ENCODE measurements at regions not wholly inside any gene's neighbourhood (a gene's known extent, or its start where the extent isn't known, plus 50 kb on each side); places are given as distances from the start of the nearest gene placed in this dataset.
"Not testable (repeated sequence)": the region's sequence is repeated elsewhere in the genome, so short reads cannot be mapped to it uniquely, and the experiment has no call there.

GRCh38 chr3:13194285-13195209 is 121.3 kb upstream of the IQSEC1 start:
- DNase-seq (ENCODE audit: low read depth): peak; percentile 45

DNA sequence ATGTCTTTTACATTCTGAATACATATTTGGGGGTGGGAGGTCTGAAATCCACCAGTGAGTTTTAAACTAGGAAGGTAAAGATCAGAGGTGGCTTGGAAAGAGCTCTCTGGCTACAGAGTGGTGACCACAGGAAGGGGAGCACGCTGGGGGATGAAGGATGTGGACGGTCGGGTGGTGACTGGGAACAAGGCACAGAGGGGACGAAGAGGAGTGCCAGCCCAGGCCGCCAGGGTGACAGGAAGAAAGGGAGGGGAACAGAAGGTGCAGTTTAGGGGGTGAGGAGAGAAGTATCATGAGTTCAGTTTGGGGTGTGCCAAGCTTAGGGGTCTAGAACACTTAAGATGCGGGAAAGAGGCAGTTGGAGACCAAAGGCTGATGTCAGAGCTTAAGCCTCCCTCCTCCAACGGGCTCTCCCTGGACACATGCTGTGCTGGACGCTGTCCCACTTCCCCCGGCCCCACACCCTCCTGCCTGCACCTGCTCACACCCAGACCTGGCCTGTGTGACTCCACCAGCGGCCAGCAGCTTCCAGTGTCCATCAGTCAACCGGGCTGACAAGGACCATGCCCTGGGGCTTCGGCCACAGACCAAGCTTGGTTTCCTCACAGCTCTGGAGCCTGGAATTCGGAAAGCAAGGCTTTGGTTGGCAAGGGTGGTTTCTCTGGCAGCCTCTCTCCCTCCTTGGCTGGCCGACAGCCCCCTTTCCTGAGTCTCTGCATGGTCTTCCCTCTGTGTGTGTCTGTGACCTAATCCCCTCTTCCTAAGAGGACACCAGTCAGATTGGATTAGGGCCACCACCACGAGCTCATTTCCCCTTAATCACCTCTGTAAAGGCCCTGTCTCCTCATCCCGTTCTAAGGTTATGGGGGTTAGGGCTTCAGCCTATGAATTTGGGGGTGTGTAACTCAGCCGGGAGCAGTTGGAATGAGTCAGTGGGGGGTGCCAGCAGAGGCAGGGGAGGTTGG is 120.4 kb upstream of the IQSEC1 start:
- no peak for DNase-seq (ENCODE audit: low read depth)

DNA sequence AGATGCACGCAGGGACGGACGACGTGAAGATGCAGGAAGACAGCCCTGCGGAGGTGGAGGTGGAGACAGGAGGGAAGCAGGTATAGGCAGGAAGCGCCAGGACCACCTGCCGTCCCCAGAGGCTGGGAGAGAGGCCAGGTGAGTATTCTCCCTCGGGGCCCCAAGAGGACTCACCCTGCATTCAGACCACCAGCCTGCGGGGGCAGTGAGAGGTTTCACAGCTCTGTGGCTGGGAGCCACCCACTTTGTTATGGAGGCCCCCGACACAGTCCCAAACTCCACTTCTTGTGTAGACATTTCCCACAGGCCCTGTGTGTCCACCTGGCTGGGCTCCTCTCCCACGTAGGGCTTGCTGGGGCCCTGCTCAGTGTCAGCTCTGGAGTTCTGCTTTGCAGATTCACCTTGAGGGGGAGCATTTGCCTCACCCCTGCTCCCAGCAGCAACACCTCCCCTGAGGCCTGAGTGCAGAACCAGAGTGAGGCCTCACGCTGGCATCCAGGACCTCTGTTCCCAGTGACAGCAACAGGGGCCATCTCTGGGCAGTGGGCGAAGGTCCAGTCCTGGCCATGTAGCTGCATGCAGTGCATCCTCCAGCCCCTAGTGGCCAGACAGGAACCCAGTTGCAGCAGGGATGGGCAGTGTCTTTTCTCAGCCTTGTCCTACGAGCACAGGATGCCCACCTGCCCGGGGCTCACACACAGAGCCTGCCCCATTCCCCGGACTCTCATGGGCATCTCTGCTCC is 119.4 kb upstream of the IQSEC1 start:
- DNase-seq (ENCODE audit: low read depth): peak; percentile 24

DNA sequence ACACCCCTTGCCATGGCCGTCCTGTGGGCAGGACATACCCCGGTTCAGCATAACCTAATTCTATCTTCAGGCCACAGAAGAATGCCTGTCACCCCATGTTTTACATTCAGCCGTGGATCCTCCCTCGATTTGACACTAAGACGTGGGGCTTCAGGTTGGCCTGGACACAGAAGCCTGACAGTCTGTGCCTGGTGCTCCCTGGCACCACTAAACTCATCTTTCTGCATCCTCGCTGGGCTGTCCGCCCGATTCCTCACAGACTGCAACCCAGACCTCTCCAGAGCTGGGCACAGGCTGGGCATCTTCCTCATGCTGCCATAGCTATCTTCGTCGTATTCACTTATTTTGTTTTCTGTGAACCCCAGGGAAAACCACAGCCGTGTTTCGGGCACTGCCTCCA is 117.8 kb upstream of the IQSEC1 start:
- no peak for DNase-seq (ENCODE audit: low read depth)

DNA sequence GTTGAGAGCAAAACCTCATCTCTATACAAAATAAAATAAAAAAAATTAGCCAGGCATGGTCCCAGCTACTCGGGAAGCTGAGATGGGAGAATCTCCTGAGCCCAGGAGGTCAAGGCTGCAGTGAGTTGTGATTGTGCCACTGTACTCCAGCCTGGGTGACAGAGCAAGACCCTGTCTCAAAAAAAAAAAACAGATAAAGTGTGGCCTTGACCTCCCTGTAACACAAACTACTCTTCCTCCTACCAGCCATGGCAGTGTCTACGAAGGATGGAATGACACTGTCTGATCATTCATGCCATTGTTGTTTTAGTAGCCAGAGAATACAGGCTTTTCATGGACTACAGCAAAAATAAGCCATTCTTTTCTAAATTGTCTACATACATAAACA is 117.1 kb upstream of the IQSEC1 start:
- DNase-seq (ENCODE audit: low read depth): no peak

GRCh38 chr3:13189639-13190377 is 116.6 kb upstream of the IQSEC1 start:
- peak; percentile 68 for DNase-seq (ENCODE audit: low read depth)

- no peak for DNase-seq (ENCODE audit: low read depth)
Observed at GRCh38 chr3:13188975-13189374, 115.7 kb upstream of the IQSEC1 start.

- no peak for DNase-seq (ENCODE audit: low read depth)
Observed at GRCh38 chr3:13188181-13188779, 115.1 kb upstream of the IQSEC1 start.

DNA sequence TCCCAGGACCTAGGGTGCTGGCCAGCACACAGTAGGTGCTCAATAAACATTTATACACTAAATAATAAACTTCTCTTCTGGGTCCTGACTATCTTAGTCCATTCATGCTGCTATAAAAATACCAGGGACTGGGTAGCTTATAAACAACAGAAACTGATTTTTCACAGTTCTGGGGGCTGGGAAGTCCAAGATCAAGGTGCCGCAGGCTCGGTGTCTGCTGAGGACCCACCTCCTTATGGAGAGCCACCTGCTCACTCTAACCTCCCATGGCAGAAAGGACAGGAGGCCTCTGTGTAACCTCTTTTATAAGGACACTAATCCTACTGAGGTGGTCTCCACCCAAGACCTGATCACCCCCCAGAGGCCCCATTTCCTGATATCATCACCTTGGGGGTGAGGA is 114.4 kb upstream of the IQSEC1 start:
- DNase-seq (ENCODE audit: low read depth): no peak

DNA sequence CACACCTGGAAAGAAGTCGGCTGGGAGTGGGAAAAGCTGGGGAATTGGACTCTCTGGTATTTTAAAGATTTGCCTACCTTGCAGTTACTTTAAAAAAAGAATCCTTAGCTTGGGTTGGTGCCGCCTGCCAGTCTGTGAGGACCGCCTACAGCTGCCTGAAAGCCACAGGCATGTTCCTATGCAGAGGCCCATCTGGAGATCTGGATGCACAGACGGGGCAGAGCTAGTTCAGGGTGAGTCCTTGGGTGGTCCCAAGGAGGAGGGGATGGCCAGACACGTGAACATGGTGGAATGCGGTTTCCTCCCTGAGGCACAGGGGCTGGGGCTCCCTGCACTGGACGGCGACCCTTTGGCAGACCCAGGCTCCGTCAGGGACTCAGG is 113.2 kb upstream of the IQSEC1 start:
- no peak for DNase-seq (ENCODE audit: low read depth)

DNA sequence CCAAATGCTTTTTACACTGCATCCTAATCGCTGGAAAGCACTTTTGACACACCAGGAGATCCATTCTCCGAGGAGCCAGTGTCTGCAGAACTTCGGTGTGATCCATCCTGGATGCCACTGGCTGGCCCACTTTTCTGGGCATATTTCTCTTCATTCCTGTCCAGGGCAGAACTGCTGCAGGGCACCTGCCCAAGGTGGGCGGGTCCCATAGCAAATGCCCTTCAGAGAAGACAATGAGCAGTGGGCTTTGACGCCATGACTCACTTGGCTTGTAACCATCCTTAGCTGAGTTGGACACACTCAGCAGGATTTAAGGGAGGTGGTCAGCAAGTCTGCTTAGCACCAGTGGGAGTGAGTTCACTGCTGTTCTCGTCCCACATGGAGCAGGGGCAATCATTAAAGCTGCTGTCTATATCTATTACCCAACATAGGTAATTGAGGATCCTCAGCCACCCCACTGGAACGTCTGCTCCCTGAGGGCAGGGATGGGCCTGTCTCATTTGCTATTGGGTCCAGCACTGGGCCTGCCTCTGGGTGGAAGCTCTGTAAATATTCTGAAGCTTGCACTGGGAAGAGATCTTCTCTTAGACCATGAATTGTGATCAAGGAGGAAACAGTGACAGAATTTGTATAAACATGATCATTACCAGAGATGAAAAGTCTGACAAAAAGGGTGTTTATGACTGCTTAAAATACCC is 112.7 kb upstream of the IQSEC1 start:
- DNase-seq (ENCODE audit: low read depth): no peak

DNA sequence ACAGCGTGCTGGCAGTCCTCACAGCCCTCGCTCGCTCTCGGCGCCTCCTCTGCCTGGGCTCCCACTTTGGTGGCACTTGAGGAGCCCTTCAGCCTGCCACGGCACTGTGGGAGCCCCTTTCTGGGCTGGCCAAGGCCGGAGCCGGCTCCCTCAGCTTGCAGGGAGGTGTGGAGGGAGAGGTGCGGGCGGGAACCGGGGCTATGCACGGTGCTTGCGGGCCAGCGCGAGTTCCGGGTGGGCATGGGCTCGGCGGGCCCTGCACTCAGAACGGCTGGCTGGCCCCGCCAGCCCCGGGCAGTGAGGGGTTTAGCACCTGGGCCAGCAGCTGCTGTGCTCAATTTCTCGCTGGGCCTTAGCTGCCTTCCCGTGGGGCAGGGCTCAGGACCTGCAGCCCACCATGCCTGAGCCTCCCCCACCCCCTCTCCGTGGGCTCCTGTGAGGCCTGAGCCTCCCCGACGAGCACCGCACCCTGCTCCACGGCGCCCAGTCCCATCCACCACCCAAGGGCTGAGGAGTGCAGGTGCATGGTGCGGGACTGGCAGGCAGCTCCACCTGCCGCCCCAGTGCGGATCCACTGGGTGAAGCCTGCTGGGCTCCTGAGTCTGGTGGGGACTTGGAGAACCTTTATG is 106.5 kb upstream of the IQSEC1 start:
- DNase-seq (ENCODE audit: low read depth): not testable (repeated sequence)

DNA sequence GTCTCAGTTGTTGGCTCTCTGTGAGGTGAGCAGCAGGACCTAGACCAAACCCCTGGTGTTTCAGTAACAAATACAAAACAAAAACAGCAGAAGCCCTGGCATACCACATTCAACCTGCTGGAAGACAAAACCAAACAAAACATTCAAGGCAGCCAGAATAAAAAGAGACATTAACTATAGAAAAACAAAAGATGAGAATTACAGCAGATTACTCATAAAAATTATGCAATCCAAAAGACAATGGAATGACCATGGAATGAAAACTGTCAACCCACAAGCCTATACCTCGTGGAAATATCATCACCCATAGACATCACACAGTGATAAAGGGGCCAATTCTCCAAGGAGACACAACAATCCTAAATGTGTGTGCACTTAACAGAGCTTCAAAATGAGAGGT is 106.0 kb upstream of the IQSEC1 start:
- no peak for DNase-seq (ENCODE audit: low read depth)

DNA sequence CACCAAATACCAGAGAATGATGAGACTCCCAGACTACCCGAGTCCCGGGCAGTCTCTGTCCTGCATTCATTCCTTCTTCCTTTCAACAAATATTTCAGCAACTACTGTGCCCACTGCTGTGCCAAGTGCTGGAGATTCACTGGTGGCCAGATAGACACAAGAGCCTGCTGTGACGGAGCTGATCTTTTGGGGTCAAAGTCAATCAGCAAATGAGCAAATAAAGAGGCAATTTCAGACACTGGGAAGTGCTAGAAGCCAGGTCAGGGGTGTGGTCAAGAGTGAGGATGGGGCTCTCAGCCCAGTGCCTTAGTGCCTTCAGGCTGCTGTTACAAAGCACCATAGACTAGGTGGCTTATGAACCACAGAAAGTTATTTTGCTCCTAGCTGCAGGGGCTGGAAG is 104.9 kb upstream of the IQSEC1 start:
- no peak for DNase-seq (ENCODE audit: low read depth)

DNA sequence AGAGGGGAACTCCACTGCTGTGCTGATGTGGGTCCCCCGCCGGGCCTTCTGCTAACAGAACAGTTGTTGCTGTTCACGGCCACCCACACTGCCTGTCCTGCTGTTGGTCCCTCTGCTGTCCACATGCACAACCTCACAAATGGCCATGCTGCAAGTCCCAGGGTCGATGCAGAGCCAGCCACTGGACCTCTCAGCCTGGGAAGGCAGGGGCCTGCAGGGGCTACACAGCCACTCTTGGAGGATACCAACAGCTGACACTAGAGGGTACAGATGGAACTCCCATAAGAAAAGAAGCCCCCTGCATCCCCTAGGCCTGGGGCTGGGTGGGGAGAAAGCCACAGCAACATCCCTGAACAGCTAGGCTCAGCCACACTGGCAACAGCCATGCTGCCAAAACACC is 104.4 kb upstream of the IQSEC1 start:
- DNase-seq (ENCODE audit: low read depth): no peak

DNA sequence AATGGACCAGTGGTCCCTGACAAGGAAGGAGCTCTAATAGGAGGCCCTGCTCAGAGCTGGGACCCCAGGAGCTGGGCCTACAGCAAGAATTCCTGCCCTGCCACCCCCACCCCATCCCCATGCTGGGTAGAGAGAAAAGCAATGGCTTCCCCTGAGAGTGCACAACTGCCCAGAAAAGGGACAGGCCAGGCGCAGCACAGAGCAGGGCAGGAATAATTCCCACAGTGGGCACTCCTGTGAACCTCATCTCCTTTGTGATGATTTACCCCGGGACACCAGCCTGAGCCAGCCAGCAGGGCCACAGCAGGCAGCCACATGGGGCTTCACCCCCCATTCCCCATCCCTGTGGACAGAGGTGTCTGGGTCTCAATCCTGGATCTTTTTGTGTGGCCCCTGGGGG is 104.0 kb upstream of the IQSEC1 start:
- no peak for DNase-seq (ENCODE audit: low read depth)

GRCh38 chr3:13176445-13176844 is 103.2 kb upstream of the IQSEC1 start:
- no peak for DNase-seq (ENCODE audit: low read depth)

DNA sequence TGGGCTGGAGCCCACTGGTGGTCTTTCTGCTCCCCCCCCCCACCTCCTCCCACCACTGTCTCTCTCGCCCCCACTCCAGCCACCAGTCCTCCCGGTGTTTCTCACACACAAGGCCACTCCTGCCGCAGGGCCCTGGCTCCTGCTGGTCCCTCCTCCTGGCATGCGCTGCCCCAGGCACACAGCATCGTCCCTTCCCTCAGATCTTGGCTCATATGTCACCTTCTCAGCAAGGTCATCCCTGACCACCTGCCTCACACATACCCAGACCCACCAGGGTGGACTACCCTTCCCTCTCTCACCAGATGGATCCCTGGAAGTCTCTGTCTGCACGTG is 101.5 kb upstream of the IQSEC1 start:
- DNase-seq (ENCODE audit: low read depth): no peak

DNA sequence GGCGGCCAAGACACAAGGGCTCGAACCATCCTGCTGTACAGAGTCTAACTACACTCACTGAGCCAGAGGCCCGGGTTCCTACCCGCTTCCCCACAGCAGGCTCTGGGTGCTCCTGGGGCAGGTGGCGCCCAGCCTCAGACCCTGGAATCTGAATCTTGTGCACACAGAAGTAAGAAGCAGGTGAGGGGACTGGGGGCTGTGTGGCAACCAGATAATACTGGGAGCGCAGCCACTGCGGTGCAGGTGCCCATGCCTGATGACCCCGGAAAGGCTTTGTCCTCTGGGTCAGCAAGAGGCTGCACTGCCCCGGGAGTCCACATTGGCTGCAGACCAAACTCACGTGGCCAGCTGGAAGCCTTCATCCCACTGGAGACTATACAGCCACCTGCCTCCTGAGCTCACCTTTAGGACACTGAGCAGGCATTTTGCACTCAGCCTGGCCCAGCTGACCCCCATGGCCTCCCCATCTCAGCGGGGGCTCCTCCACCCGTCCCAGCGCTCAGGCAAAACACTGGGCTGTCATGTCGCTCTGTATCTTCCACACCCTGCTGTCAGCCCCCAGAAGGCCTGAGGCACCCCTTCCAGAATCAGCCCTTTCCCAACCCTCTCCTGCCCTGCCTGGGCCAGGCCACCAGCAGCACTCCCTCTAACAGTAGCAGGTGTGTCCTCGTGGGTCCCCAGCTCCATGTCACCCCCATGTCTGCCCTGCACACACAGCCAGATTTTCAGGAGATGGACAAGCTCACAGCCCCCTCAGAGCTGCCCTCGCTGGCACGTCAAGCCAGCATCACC is 101.0 kb upstream of the IQSEC1 start:
- no peak for DNase-seq (ENCODE audit: low read depth)

All from EH (cell line).